ENCODE measurements at regions not wholly inside any gene's neighbourhood (a gene's known extent, or its start where the extent isn't known, plus 50 kb on each side); places are given as distances from the start of the nearest gene placed in this dataset.
"Not testable (repeated sequence)": the region's sequence is repeated elsewhere in the genome, so short reads cannot be mapped to it uniquely, and the experiment has no call there.

- TF ChIP-seq CTCF (IDR thresholded peaks at IDR 0.05; ENCODE audit: low read depth, low read length); POLR2A (IDR thresholded peaks at IDR 0.05; ENCODE audit: extremely low read depth, insufficient read length); MAX (IDR thresholded peaks at IDR 0.05; ENCODE audit: low read depth, low read length); MYC (IDR thresholded peaks at IDR 0.05; ENCODE audit: low read depth, low read length): not testable (repeated sequence)
Measured at GRCh38 chr14:27799066-27800028, 967.2 kb upstream of the FOXG1 start.
